ENCODE measurements at regions not wholly inside any gene's neighbourhood (a gene's known extent, or its start where the extent isn't known, plus 50 kb on each side); places are given as distances from the start of the nearest gene placed in this dataset.

DNA sequence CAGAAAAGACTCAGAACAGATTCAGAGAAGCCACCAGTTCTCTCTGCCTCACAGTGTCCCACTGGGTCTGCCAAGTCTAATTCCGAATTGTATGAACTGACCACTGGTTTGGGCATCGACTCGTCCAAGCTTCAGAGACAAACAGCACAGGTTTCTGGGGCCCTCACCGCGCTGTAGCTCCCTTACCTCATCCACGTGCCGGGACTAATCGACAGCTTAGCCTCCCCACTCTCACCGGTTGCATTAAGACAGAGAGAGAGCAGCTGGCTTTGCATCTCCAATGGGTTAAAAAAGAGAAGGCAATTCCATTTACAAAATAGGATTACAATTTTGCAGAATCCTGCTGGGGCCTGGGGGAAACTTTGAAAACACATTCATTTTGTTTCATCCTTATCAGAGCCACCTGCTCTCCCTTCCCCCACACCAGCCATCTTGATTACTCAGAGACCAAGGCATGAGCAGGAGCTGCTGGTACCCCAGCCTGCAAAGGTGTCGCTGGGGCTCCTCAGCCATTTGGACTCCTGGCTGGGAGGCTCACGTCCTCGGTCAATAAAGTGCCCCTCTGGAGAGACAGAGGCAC is 95.3 kb upstream of the RPL38 start:
- FAIRE-seq (no peak), DNase-seq (ENCODE audit: extremely low read depth in 1 of 4, low spot score in 3 of 4) (no peak), ATAC-seq (no peak)
- intact Hi-C loops (cut with micrococcal nuclease) = no loop called here
- Histone ChIP-seq H3K4me2 (ENCODE audit: insufficient read depth, low read length) (no peak overlapping the region), H2AFZ (ENCODE audit: low read depth, low read length) (no peak overlapping the region), H3K9ac (ENCODE audit: insufficient read depth in 1 of 2, low read depth in 2 of 2, low read length in 2 of 2) (no peak overlapping the region), H3K79me2 (ENCODE audit: control insufficient read depth, insufficient read depth, low read length) (no peaks in the 10 kb centered on the region), H3K4me3 (no peak overlapping the region), H3K4me1 (replicated peaks in 1 of 2; ENCODE audit: control insufficient read depth in 2 of 2, insufficient read depth in 2 of 2, low read length in 2 of 2) (no peaks in the 10 kb centered on the region; a peak in 1 of 5 replicates), H3K9me1 (ENCODE audit: control insufficient read depth, insufficient read depth, low read length) (no peaks in the 10 kb centered on the region), H3K9me3 (replicated peaks; ENCODE audit: control insufficient read depth, insufficient read depth, low read depth, low read length) (no peaks in the 10 kb centered on the region), H3K27me3 (ENCODE audit: control insufficient read depth in 2 of 2, insufficient read depth in 2 of 2, low read length in 2 of 2) (peaks cover 8 to 39% of the 10 kb centered on the region in 2 experiments; a peak in 4 of 5 replicates), H3K36me3 (ENCODE audit: control insufficient read depth, insufficient read depth, low read length) (no peaks in the 10 kb centered on the region), H3K27ac (ENCODE audit: extremely low read depth, low read depth, low read length) (no peak overlapping the region), H4K20me1 (replicated peaks; ENCODE audit: control insufficient read depth, insufficient read depth, low read length) (peaks cover 5% of the 10 kb centered on the region; the same call in 1 of the 2 replicates)
- in situ Hi-C loops (cut with MboI) = no loop called here
- TF ChIP-seq ZNF263 (CRISPR knock-in tag; IDR thresholded peaks at IDR 0.05; ENCODE audit: borderline replicate concordance) = no peak
- TF ChIP-seq YY1 (IDR thresholded peaks at IDR 0.05; ENCODE audit: borderline replicate concordance in 1 of 3, control insufficient read depth in 1 of 3, extremely low read depth in 1 of 3, insufficient read depth in 3 of 3, insufficient read length in 1 of 3, insufficient replicate concordance in 2 of 3, low read depth in 1 of 3, low read length in 2 of 3) = peak in 1 of 3 experiments; percentile 26
- CTCF ChIA-PET (ENCODE audit: low intra/inter-chr PET ratio) = no interaction called here
- POLR2A ChIA-PET = no interaction called here
- 2% methylated on average over 12 of the region's 12 CpGs for WGBS (ENCODE audit: insufficient coverage, low coverage, missing lambda C conversion rate)
- no TSS peak for BruUV-seq (replicated peaks)

DNA sequence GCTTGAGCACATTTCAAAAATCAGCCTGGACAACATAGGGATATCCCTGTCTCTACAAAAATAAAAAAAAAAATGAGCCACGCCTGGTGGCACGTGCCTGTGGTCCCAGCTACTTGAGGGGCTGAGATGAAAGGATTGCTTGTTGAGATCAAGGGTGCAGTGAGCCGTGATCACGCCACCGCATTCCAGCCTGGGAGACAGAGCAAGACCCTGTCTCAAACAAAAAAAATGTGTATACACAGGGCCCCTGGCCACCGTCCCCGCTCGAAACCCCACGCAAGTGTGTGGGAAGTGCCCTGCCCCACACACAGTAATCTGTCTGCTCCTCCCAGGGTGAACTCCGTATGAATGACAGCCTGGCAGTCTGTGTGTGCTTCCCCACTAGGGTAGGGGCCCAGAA is 93.0 kb upstream of the RPL38 start:
- no peaks in the 10 kb centered on the region; the same call in 1 of the 2 replicates for H4K20me1 ChIP-seq (replicated peaks; ENCODE audit: control insufficient read depth, insufficient read depth, low read length)
- H2AFZ ChIP-seq (ENCODE audit: low read depth, low read length) = no peak overlapping the region
- no peak for TF ChIP-seq ZC3H4 (CRISPR knock-in tag; IDR thresholded peaks at IDR 0.05; ENCODE audit: borderline replicate concordance)
- no peak for TF ChIP-seq ZNF584 (CRISPR knock-in tag; IDR thresholded peaks at IDR 0.05; ENCODE audit: low read depth)
- TF ChIP-seq GTF2E2 (tag; IDR thresholded peaks at IDR 0.05) = no peak
- TF ChIP-seq ZNF707 (CRISPR knock-in tag; conservative IDR thresholded peaks at IDR 0.05) = no peak
- TF ChIP-seq DACH1 (IDR thresholded peaks at IDR 0.05; ENCODE audit: partially characterized antibody) = no peak
- TF ChIP-seq, protein P1, sequence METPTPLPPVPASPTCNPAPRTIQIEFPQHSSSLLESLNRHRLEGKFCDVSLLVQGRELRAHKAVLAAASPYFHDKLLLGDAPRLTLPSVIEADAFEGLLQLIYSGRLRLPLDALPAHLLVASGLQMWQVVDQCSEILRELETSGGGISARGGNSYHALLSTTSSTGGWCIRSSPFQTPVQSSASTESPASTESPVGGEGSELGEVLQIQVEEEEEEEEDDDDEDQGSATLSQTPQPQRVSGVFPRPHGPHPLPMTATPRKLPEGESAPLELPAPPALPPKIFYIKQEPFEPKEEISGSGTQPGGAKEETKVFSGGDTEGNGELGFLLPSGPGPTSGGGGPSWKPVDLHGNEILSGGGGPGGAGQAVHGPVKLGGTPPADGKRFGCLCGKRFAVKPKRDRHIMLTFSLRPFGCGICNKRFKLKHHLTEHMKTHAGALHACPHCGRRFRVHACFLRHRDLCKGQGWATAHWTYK (CRISPR knock-in tag; IDR thresholded peaks at IDR 0.05) = no peak
- TF ChIP-seq, protein P2, sequence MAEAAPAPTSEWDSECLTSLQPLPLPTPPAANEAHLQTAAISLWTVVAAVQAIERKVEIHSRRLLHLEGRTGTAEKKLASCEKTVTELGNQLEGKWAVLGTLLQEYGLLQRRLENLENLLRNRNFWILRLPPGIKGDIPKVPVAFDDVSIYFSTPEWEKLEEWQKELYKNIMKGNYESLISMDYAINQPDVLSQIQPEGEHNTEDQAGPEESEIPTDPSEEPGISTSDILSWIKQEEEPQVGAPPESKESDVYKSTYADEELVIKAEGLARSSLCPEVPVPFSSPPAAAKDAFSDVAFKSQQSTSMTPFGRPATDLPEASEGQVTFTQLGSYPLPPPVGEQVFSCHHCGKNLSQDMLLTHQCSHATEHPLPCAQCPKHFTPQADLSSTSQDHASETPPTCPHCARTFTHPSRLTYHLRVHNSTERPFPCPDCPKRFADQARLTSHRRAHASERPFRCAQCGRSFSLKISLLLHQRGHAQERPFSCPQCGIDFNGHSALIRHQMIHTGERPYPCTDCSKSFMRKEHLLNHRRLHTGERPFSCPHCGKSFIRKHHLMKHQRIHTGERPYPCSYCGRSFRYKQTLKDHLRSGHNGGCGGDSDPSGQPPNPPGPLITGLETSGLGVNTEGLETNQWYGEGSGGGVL (CRISPR knock-in tag; IDR thresholded peaks at IDR 0.05) = no peak
- TF ChIP-seq RAD21 (CRISPR knock-in tag; conservative IDR thresholded peaks at IDR 0.05 in 1 of 2, IDR thresholded peaks at IDR 0.05 in 1 of 2) = no peak
- no peaks in the 10 kb centered on the region for H3K9me1 ChIP-seq (ENCODE audit: control insufficient read depth, insufficient read depth, low read length)
- ATAC-seq (no peak), DNase-seq (ENCODE audit: extremely low read depth in 1 of 4, low spot score in 3 of 4) (no peak), FAIRE-seq (no peak)
- CTCF ChIA-PET (ENCODE audit: low intra/inter-chr PET ratio) = no interaction called here
- H3K27ac ChIP-seq (ENCODE audit: extremely low read depth, low read depth, low read length) = no peak overlapping the region
- no peak overlapping the region for H3K4me2 ChIP-seq (ENCODE audit: insufficient read depth, low read length)
- intact Hi-C loops (cut with micrococcal nuclease) = no loop called here
- H3K4me3 ChIP-seq = no peak overlapping the region
- no peaks in the 10 kb centered on the region for H3K79me2 ChIP-seq (ENCODE audit: control insufficient read depth, insufficient read depth, low read length)
- no peaks in the 10 kb centered on the region for H3K36me3 ChIP-seq (ENCODE audit: control insufficient read depth, insufficient read depth, low read length)
- POLR2A ChIA-PET = no interaction called here
- H3K9me3 ChIP-seq (replicated peaks; ENCODE audit: control insufficient read depth, insufficient read depth, low read depth, low read length) = no peaks in the 10 kb centered on the region
- whole genome bisulfite sequencing (ENCODE audit: insufficient coverage, low coverage, missing lambda C conversion rate) = 1% methylated on average over 10 of the region's 10 CpGs
- in situ Hi-C loops (cut with MboI) = no loop called here
- H3K27me3 ChIP-seq (ENCODE audit: control insufficient read depth in 2 of 2, insufficient read depth in 2 of 2, low read length in 2 of 2) = peaks cover 11 to 43% of the 10 kb centered on the region in 2 experiments
- no TSS peak for BruUV-seq (replicated peaks)
- no peaks in the 10 kb centered on the region; a peak in 1 of 5 replicates for H3K4me1 ChIP-seq (replicated peaks in 1 of 2; ENCODE audit: control insufficient read depth in 2 of 2, insufficient read depth in 2 of 2, low read length in 2 of 2)
- no peak overlapping the region for H3K9ac ChIP-seq (ENCODE audit: insufficient read depth in 1 of 2, low read depth in 2 of 2, low read length in 2 of 2)
